PC-3 (cell line): ENCODE measurements at regions not wholly inside any gene's neighbourhood (a gene's known extent, or its start where the extent isn't known, plus 50 kb on each side); places are given as distances from the start of the nearest gene placed in this dataset.

ENCODE experiments used
- ATAC-seq: fragments of 200-7000 bp; cut with Tn5 transposase; 2 replicates; pipeline ENCODE4 v1.9.1; 2020; ENCODE audit warnings: mild to moderate bottlenecking, moderate library complexity
- BruUV-seq: library from RNA; stranded (reverse); fragments of 400-500 nt; replicated peaks from 2 replicates; lab custom pipeline; 2021; lab: Mats Ljungman, UMichigan
- CTCF ChIA-PET: fragments of 300-600 bp; sonication (Branson Sonifier 250); formaldehyde crosslinking; loops from one replicate; lab custom pipeline; 2022; ENCODE audit warnings: antibody characterized with exemption; lab: Charles Lee
- POLR2A ChIA-PET: fragments of 300-600 bp; sonication (Branson Sonifier 250); formaldehyde crosslinking; loops from one replicate; lab custom pipeline; 2022; ENCODE audit warnings: antibody characterized with exemption; ENCODE audit not compliant: unreplicated experiment; lab: Charles Lee
- DNase-seq: peaks from one replicate; pipeline ENCODE4 v3.0.0-alpha.2; 2015
- H2AFZ ChIP-seq: fragments of 300-600 bp; sonication (generic); 2 replicates; pipeline ENCODE4 v1.6.0; 2016; ENCODE audit warnings: antibody characterized with exemption, low read length
- H3F3A ChIP-seq: fragments of 300-600 bp; sonication (generic); one replicate; pipeline ENCODE4 v1.6.0; 2017; ENCODE audit warnings: antibody characterized with exemption, low read length, control low read depth, mild to moderate bottlenecking; ENCODE audit not compliant: unreplicated experiment
- H3K27ac ChIP-seq: fragments of 300-600 bp; sonication (generic); 2 replicates; pipeline ENCODE4 v1.5.1; 2016; ENCODE audit warnings: mild to moderate bottlenecking, low read length
- H3K27me3 ChIP-seq: fragments of 300-600 bp; sonication (generic); 2 replicates; pipeline ENCODE4 v1.6.1; 2016; ENCODE audit warnings: low read length, mixed read lengths
- H3K36me3 ChIP-seq: fragments of 300-600 bp; sonication (generic); 2 replicates; pipeline ENCODE4 v1.6.1; 2016; ENCODE audit warnings: low read depth, mixed run types, low read length, mixed read lengths
- H3K4me1 ChIP-seq: fragments of 300-600 bp; sonication (generic); 2 replicates; pipeline ENCODE4 v1.5.1; 2016; ENCODE audit warnings: low read length; ENCODE audit not compliant: insufficient read depth
- H3K4me2 ChIP-seq: fragments of 300-600 bp; sonication (generic); 2 replicates; pipeline ENCODE4 v1.6.0; 2016; ENCODE audit warnings: low read length
- H3K4me3 ChIP-seq: fragments of 300-600 bp; sonication (generic); 2 replicates; pipeline ENCODE4 v1.5.1; 2016; ENCODE audit warnings: mild to moderate bottlenecking, low read length, mixed read lengths
- H3K79me2 ChIP-seq: fragments of 300-600 bp; sonication (generic); 2 replicates; pipeline ENCODE4 v1.6.1; 2017; ENCODE audit warnings: low read length, mixed read lengths
- H3K9ac ChIP-seq: fragments of 300-600 bp; sonication (generic); 2 replicates; pipeline ENCODE4 v1.6.0; 2016; ENCODE audit warnings: mild to moderate bottlenecking, low read length
- H3K9me2 ChIP-seq: fragments of 300-600 bp; sonication (generic); replicated peaks from 2 replicates; pipeline ENCODE4 v1.6.1; 2016; ENCODE audit warnings: mixed run types, low read length, mixed read lengths
- H3K9me3 ChIP-seq: fragments of 300-600 bp; sonication (generic); 2 replicates; pipeline ENCODE4 v1.6.1; 2016; ENCODE audit warnings: low read length, mixed read lengths
- H4K20me1 ChIP-seq: fragments of 300-600 bp; sonication (generic); 2 replicates; pipeline ENCODE4 v1.6.1; 2016; ENCODE audit warnings: low read length, mixed read lengths
- EZH2 ChIP-seq: fragments of 300-600 bp; sonication (generic); IDR thresholded peaks from one replicate; pipeline ENCODE4 v1.6.1; 2017; ENCODE audit warnings: antibody characterized with exemption, mild to moderate bottlenecking, low read length; ENCODE audit not compliant: unreplicated experiment
- EZH2phosphoT487 ChIP-seq: fragments of 300-600 bp; sonication (generic); IDR thresholded peaks from 2 replicates; pipeline ENCODE4 v1.6.1; 2018; ENCODE audit warnings: mild to moderate bottlenecking, antibody characterized with exemption, low read length, borderline replicate concordance
- intact Hi-C: fragments of 100-400 bp; cut with micrococcal nuclease; formaldehyde crosslinking; loops from 2 replicates; pipeline ENCODE4 v1.9.0; 2023
- TF ChIP-seq, protein P1 (sequence below): fragments of 300-600 bp; sonication (generic); conservative IDR thresholded peaks from 2 replicates; pipeline ENCODE4 v1.5.1; 2017; ENCODE audit warnings: antibody characterized with exemption, low read depth, mild to moderate bottlenecking, low read length

DNA sequence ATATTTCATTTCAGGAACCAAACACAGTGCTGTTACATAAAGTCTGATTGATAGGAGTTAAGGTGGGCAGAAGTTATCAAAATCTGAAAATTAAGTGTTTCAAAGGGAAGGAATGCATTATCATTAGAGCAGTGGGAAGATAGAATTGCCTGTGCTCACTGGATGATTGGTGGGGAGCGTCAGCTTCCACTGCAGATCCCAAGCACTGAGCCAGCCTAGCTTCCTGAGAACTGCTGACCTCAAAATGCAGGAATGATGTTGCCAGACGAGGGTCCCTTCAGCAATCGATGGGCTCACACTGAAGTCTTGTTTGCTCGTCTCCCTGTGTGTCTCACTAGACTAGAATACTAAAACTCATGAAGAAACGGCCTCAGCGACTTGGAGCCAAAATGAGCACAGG, 110.0 kb upstream of the PHACTR1 start:
- no peaks in the 10 kb centered on the region for H3K79me2 ChIP-seq
- H2AFZ ChIP-seq, result no peak overlapping the region
- H3F3A ChIP-seq, result no peaks in the 10 kb centered on the region
- no peak overlapping the region for H3K4me3 ChIP-seq
- H3K27ac ChIP-seq, result no peak overlapping the region
- TF ChIP-seq EZH2phosphoT487, result no peak
- no peak for TF ChIP-seq EZH2
- TF ChIP-seq, protein P1, sequence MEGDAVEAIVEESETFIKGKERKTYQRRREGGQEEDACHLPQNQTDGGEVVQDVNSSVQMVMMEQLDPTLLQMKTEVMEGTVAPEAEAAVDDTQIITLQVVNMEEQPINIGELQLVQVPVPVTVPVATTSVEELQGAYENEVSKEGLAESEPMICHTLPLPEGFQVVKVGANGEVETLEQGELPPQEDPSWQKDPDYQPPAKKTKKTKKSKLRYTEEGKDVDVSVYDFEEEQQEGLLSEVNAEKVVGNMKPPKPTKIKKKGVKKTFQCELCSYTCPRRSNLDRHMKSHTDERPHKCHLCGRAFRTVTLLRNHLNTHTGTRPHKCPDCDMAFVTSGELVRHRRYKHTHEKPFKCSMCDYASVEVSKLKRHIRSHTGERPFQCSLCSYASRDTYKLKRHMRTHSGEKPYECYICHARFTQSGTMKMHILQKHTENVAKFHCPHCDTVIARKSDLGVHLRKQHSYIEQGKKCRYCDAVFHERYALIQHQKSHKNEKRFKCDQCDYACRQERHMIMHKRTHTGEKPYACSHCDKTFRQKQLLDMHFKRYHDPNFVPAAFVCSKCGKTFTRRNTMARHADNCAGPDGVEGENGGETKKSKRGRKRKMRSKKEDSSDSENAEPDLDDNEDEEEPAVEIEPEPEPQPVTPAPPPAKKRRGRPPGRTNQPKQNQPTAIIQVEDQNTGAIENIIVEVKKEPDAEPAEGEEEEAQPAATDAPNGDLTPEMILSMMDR, result no peak
- H4K20me1 ChIP-seq, result no peaks in the 10 kb centered on the region
- intact Hi-C loops, result loop anchor here (10.0 kb wide), 1 partner anchor 952 kb away; no protein-coding TSS in a partner anchor
- BruUV-seq, result no TSS peak
- DNase-seq (no peak), ATAC-seq (no peak)
- H3K36me3 ChIP-seq, result no peaks in the 10 kb centered on the region
- H3K9me2 ChIP-seq, result no peaks in the 10 kb centered on the region
- no peaks in the 10 kb centered on the region for H3K9me3 ChIP-seq
- H3K4me2 ChIP-seq, result no peak overlapping the region
- peaks cover 15% of the 10 kb centered on the region for H3K4me1 ChIP-seq
- CTCF ChIA-PET, result no interaction called here
- POLR2A ChIA-PET, result no interaction called here
- no peaks in the 10 kb centered on the region for H3K27me3 ChIP-seq
- no peak overlapping the region for H3K9ac ChIP-seq

DNA sequence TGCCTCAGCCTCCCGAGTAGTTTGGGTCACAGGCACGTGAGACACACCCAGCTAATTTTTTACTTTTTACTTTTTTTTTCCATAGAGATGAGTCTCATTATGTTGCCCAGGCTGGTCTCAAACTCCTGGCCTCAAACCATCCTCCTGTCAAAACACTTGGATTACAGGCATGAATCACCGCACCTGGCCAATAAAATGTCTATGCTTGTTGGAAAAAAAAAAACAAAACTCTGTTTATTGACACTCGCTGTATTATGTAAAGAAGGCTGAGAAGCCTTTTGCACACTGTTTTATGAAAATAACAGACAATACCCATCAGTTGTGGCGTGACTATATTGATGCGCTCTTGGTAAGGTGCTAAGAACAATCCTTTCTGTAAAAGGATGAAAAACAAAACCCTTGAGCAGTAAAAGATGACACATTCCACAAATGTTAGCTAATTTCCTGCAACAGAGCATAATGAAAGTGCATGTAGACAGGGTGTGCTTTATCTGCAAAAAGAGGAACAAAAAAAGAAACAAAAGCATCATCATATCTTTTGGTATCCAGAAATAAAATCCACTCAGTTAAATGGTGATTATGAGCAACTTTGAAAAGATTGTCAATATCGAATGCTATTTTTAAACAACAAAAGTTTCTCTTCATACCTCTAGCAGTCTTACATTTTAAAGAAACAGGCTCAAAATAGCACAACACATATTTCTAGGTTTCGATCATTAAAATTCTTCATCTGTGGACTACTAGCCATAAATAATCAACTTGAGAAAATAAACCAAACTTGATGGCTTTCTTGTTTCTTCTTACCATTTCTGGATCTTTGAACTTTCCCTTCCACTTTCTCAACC, 108.3 kb upstream of the PHACTR1 start:
- intact Hi-C loops, result loop anchor here (10.0 kb wide), 1 partner anchor 953 kb away; no protein-coding TSS in a partner anchor
- H3K9ac ChIP-seq, result no peak overlapping the region
- TF ChIP-seq EZH2phosphoT487 (no peak), EZH2 (no peak)
- TF ChIP-seq, protein P1, result no peak
- POLR2A ChIA-PET, result interaction anchor here (0.6 kb wide), 1 partner anchor 199 kb away, joined by 4 read pairs; no protein-coding TSS in a partner anchor
- CTCF ChIA-PET, result interaction anchor here (0.6 kb wide), 1 partner anchor 485 kb away, joined by 3 read pairs; no protein-coding TSS in a partner anchor
- no peaks in the 10 kb centered on the region for H3K9me2 ChIP-seq
- no peak overlapping the region for H3K4me3 ChIP-seq
- no peaks in the 10 kb centered on the region for H3F3A ChIP-seq
- no peaks in the 10 kb centered on the region for H3K27me3 ChIP-seq
- H4K20me1 ChIP-seq, result no peaks in the 10 kb centered on the region
- DNase-seq, result peak; percentile 53
- H3K27ac ChIP-seq, result no peak overlapping the region
- peak; percentile 68 for ATAC-seq
- no TSS peak for BruUV-seq
- H3K4me1 ChIP-seq, result peaks cover 15% of the 10 kb centered on the region
- no peaks in the 10 kb centered on the region for H3K9me3 ChIP-seq
- H2AFZ ChIP-seq, result no peak overlapping the region
- H3K4me2 ChIP-seq, result peak overlapping the region; percentile 48
- H3K79me2 ChIP-seq, result no peaks in the 10 kb centered on the region
- no peaks in the 10 kb centered on the region for H3K36me3 ChIP-seq
